GM18502 (cell line): ENCODE measurements at regions not wholly inside any gene's neighbourhood (a gene's known extent, or its start where the extent isn't known, plus 50 kb on each side); places are given as distances from the start of the nearest gene placed in this dataset.

Experiments
- ATAC-seq: cut with Tn5 transposase; IDR thresholded peaks from one replicate; pipeline ENCODE4 v1.9.1; 2021; ENCODE audit warnings: mild to moderate bottlenecking; ENCODE audit not compliant: unreplicated experiment, poor library complexity

- no peak for ATAC-seq
These were observed 665.7 kb upstream of the SLC10A2 start for GRCh38 chr13:103731959-103732358.

- ATAC-seq = no peak
These were observed 664.2 kb upstream of the SLC10A2 start for GRCh38 chr13:103730407-103730806.

- ATAC-seq = no peak
These were observed 660.6 kb upstream of the SLC10A2 start for GRCh38 chr13:103726808-103727207.

GRCh38 chr13:103716718-103717117 lies 650.5 kb upstream of the SLC10A2 start:
- ATAC-seq = no peak

- no peak for ATAC-seq
These were observed 649.1 kb upstream of the SLC10A2 start for GRCh38 chr13:103715335-103715734.

- no peak for ATAC-seq
These were observed 637.0 kb upstream of the SLC10A2 start for GRCh38 chr13:103703246-103703645.

GRCh38 chr13:103698000-103698399 lies 631.8 kb upstream of the SLC10A2 start:
- ATAC-seq = no peak

- ATAC-seq = no peak
These were observed 629.1 kb upstream of the SLC10A2 start for GRCh38 chr13:103695320-103695719.

- no peak for ATAC-seq
These were observed 628.3 kb upstream of the SLC10A2 start for GRCh38 chr13:103694471-103694870.

- ATAC-seq = no peak
These were observed 627.8 kb upstream of the SLC10A2 start for GRCh38 chr13:103694033-103694432.

- no peak for ATAC-seq
These were observed 626.2 kb upstream of the SLC10A2 start for GRCh38 chr13:103692442-103692841.

- no peak for ATAC-seq
These were observed 610.1 kb upstream of the SLC10A2 start for GRCh38 chr13:103676329-103676728.

GRCh38 chr13:103671547-103671946 lies 605.3 kb upstream of the SLC10A2 start:
- no peak for ATAC-seq

GRCh38 chr13:103663996-103664395 lies 597.8 kb upstream of the SLC10A2 start:
- ATAC-seq = no peak

- ATAC-seq = no peak
These were observed 590.1 kb upstream of the SLC10A2 start for GRCh38 chr13:103656311-103656710.

GRCh38 chr13:103640606-103641005 lies 574.4 kb upstream of the SLC10A2 start:
- no peak for ATAC-seq

GRCh38 chr13:103639326-103639725 lies 573.1 kb upstream of the SLC10A2 start:
- no peak for ATAC-seq

GRCh38 chr13:103638706-103639105 lies 572.5 kb upstream of the SLC10A2 start:
- ATAC-seq = no peak

- ATAC-seq = no peak
These were observed 567.8 kb upstream of the SLC10A2 start for GRCh38 chr13:103634066-103634465.

GRCh38 chr13:103625194-103625593 lies 559.0 kb upstream of the SLC10A2 start:
- ATAC-seq = no peak

- no peak for ATAC-seq
These were observed 551.9 kb upstream of the SLC10A2 start for GRCh38 chr13:103618151-103618550.

- no peak for ATAC-seq
These were observed 549.6 kb upstream of the SLC10A2 start for GRCh38 chr13:103615771-103616170.

- no peak for ATAC-seq
These were observed 548.5 kb upstream of the SLC10A2 start for GRCh38 chr13:103614761-103615160.
